ENCODE measurements at regions not wholly inside any gene's neighbourhood (a gene's known extent, or its start where the extent isn't known, plus 50 kb on each side); places are given as distances from the start of the nearest gene placed in this dataset.

- no peak for TF ChIP-seq CTCF (IDR thresholded peaks at IDR 0.05; ENCODE audit: low read depth, low read length, missing input control)
- no peak for TF ChIP-seq REST (IDR thresholded peaks at IDR 0.05)
- no peak for TF ChIP-seq FOXA1 (IDR thresholded peaks at IDR 0.05)
- TF ChIP-seq EGR1 (IDR thresholded peaks at IDR 0.05; ENCODE audit: low read depth in 2 of 2), result no peak
- no peak for TF ChIP-seq SP1 (IDR thresholded peaks at IDR 0.05)
- TF ChIP-seq RAD21 (IDR thresholded peaks at IDR 0.05), result no peak
- no peak for TF ChIP-seq ATF3 (IDR thresholded peaks at IDR 0.05)
- no peak for TF ChIP-seq YY1 (IDR thresholded peaks at IDR 0.05)
Measured at GRCh38 chr16:60091529-60091928, 1357.4 kb upstream of the GOT2 start.

All from liver (tissue), 3 donors.